Breast epithelium (tissue), 3 donors: ENCODE measurements at regions not wholly inside any gene's neighbourhood (a gene's known extent, or its start where the extent isn't known, plus 50 kb on each side); places are given as distances from the start of the nearest gene placed in this dataset.

Source experiments
- CTCF ChIP-seq, 3 donors: fragments of 450-650 bp; IDR thresholded peaks; one replicate each; pipeline ENCODE4 v1.5.1; 2016 to 2017; ENCODE audit warnings: antibody characterized with exemption in 3 of 3, mild to moderate bottlenecking in 3 of 3, moderate library complexity in 3 of 3
- POLR2A ChIP-seq: fragments of 450-650 bp; IDR thresholded peaks from one replicate; pipeline ENCODE4 v1.6.1; 2016; ENCODE audit warnings: antibody characterized with exemption, mild to moderate bottlenecking, moderate library complexity

GRCh38 chr3:132231633-132232032 lies 85.6 kb upstream of the ACP3 start:
- TF ChIP-seq CTCF (IDR thresholded peaks at IDR 0.05) (no peak), POLR2A (no peak)
